ENCODE measurements at regions not wholly inside any gene's neighbourhood (a gene's known extent, or its start where the extent isn't known, plus 50 kb on each side); places are given as distances from the start of the nearest gene placed in this dataset.

- Histone ChIP-seq H3K9me3 (no peaks in the 10 kb centered on the region), H3K36me3 (no peaks in the 10 kb centered on the region), H3K27me3 (no peaks in the 10 kb centered on the region), H3K4me1 (no peaks in the 10 kb centered on the region), H3K4me3 (no peak overlapping the region), H3K27ac (no peak overlapping the region)
- TF ChIP-seq POLR2A (IDR thresholded peaks at IDR 0.05), result no peak
- TF ChIP-seq EP300 (IDR thresholded peaks at IDR 0.05), result no peak
- TF ChIP-seq, protein P1, sequence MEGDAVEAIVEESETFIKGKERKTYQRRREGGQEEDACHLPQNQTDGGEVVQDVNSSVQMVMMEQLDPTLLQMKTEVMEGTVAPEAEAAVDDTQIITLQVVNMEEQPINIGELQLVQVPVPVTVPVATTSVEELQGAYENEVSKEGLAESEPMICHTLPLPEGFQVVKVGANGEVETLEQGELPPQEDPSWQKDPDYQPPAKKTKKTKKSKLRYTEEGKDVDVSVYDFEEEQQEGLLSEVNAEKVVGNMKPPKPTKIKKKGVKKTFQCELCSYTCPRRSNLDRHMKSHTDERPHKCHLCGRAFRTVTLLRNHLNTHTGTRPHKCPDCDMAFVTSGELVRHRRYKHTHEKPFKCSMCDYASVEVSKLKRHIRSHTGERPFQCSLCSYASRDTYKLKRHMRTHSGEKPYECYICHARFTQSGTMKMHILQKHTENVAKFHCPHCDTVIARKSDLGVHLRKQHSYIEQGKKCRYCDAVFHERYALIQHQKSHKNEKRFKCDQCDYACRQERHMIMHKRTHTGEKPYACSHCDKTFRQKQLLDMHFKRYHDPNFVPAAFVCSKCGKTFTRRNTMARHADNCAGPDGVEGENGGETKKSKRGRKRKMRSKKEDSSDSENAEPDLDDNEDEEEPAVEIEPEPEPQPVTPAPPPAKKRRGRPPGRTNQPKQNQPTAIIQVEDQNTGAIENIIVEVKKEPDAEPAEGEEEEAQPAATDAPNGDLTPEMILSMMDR (IDR thresholded peaks at IDR 0.05), result no peak
- no peak for TF ChIP-seq POLR2AphosphoS5 (IDR thresholded peaks at IDR 0.05)
- ATAC-seq, result no peak
Observed at GRCh38 chr7:124516911-124517310, 248.7 kb downstream of the GPR37 start.

DNA sequence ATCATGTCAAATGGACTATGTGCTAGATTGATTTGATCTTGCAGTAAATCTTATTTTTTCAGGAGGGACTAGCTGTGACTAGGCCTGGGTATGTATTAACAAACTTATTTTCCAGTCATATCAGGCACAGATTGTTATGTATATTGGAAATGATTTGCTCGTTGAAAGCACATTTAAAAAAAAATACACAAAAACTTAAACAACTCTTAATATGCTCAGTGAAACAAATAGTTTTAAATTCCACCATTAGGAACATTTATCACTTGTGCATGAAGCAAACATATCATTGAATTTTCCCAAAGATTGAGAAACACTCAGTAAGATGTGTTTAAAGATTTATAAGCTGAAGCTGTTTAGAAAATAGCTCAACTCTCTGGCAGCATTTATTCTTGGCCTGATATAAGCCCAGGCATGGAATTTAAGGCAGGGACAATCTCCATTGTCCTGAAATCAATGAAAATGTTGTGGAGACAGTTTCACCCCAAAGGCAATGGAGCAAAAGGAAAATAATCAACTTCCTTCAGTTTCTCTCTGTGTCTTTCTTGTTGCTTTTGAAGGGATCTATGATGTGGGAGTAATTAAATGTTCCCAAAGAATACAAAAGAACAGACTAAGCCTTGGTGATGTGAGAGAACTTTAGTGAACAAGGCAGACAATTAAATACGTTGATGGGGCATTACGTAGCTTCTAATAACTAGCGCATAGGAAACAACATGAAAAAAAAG is 250.3 kb downstream of the GPR37 start:
- H3K4me1 ChIP-seq, result no peaks in the 10 kb centered on the region
- ATAC-seq, result no peak
- H3K36me3 ChIP-seq, result no peaks in the 10 kb centered on the region
- H3K9me3 ChIP-seq, result no peaks in the 10 kb centered on the region
- H3K27ac ChIP-seq, result no peak overlapping the region
- no peaks in the 10 kb centered on the region for H3K27me3 ChIP-seq
- no peak overlapping the region for H3K4me3 ChIP-seq
- TF ChIP-seq EP300 (IDR thresholded peaks at IDR 0.05), result no peak
- TF ChIP-seq POLR2A (IDR thresholded peaks at IDR 0.05), result no peak
- TF ChIP-seq, protein P1 (IDR thresholded peaks at IDR 0.05), result no peak
- WGBS, 2 donors (ENCODE audit: low coverage in 1 of 2), result 55 to 65% methylated on average over 3 to 4 of the region's 4 CpGs

DNA sequence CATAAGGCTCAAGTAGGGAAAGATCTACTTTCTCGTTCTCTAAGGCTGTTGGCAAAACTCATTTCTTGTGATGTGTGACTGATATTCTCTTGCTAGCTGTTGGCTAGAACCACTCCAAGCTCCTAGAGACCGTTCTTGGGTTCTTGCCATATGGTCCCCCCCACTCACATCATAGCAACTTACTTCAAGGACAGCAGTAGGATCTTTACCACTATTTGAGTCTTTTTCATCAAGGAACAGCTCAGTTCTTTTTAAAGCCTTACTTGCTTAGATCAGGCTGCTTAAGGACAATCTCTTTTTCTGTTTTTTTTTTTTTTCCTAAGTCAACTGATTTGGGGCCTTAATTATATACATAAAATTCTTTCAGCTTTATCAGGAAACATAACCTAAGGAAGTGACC is 251.1 kb downstream of the GPR37 start:
- H3K27me3 ChIP-seq, result no peaks in the 10 kb centered on the region
- no peak overlapping the region for H3K27ac ChIP-seq
- no peaks in the 10 kb centered on the region for H3K36me3 ChIP-seq
- H3K9me3 ChIP-seq, result no peaks in the 10 kb centered on the region
- no peak overlapping the region for H3K4me3 ChIP-seq
- ATAC-seq, result no peak
- 53 to 61% methylated on average over 2 of the region's 2 CpGs for WGBS, 2 donors (ENCODE audit: low coverage in 1 of 2)
- H3K4me1 ChIP-seq, result no peaks in the 10 kb centered on the region
- TF ChIP-seq EP300 (IDR thresholded peaks at IDR 0.05) (no peak), POLR2A (IDR thresholded peaks at IDR 0.05) (no peak), POLR2AphosphoS5 (IDR thresholded peaks at IDR 0.05) (no peak)
- TF ChIP-seq, protein P1 (IDR thresholded peaks at IDR 0.05), result no peak

DNA sequence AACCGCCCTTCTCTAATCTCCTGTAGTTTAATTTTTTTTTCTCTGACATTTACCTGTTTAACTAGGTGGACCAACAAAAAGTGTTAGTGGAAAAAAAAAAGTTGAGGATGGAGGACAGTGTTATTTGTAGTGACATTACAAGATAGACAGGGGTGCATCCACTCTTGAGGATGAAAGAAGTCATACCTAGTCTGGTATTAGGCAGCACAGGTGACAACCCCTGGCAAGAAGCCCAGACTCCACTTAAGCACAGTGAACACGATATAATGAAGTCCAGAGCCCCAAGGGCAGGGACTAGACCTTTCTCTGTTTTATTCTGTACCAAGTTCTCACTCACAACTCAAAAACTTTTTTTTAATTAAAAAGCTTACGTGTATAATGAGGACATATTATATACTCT is 268.4 kb downstream of the GPR37 start:
- no peak for ATAC-seq
- Histone ChIP-seq H3K36me3 (no peaks in the 10 kb centered on the region), H3K27ac (no peak overlapping the region), H3K4me1 (no peaks in the 10 kb centered on the region), H3K4me3 (no peak overlapping the region), H3K27me3 (no peaks in the 10 kb centered on the region), H3K9me3 (no peaks in the 10 kb centered on the region)
- TF ChIP-seq POLR2AphosphoS5 (IDR thresholded peaks at IDR 0.05) (no peak), POLR2A (IDR thresholded peaks at IDR 0.05) (no peak), EP300 (IDR thresholded peaks at IDR 0.05) (no peak)
- TF ChIP-seq, protein P1 (IDR thresholded peaks at IDR 0.05), result no peak
- 34 to 47% methylated on average over 3 of the region's 3 CpGs for WGBS, 2 donors (ENCODE audit: low coverage in 1 of 2)

- Histone ChIP-seq H3K4me1 (no peaks in the 10 kb centered on the region), H3K27ac (no peak overlapping the region), H3K4me3 (no peak overlapping the region), H3K9me3 (no peaks in the 10 kb centered on the region), H3K36me3 (no peaks in the 10 kb centered on the region), H3K27me3 (no peaks in the 10 kb centered on the region)
- no peak for TF ChIP-seq EP300 (IDR thresholded peaks at IDR 0.05)
- no peak for TF ChIP-seq POLR2A (IDR thresholded peaks at IDR 0.05)
- TF ChIP-seq, protein P1 (IDR thresholded peaks at IDR 0.05), result no peak
- no peak for TF ChIP-seq POLR2AphosphoS5 (IDR thresholded peaks at IDR 0.05)
- 61 to 66% methylated on average over 3 of the region's 3 CpGs for WGBS, 2 donors (ENCODE audit: low coverage in 1 of 2)
- no peak for ATAC-seq
Observed at GRCh38 chr7:124489925-124490324, 275.7 kb downstream of the GPR37 start.
